GM23248 (cell line): ENCODE measurements at regions not wholly inside any gene's neighbourhood (a gene's known extent, or its start where the extent isn't known, plus 50 kb on each side); places are given as distances from the start of the nearest gene placed in this dataset.

Experiments
- DNase-seq: peaks from one replicate; pipeline ENCODE4 v3.0.0-alpha.2; 2015
- H2AFZ ChIP-seq: fragments of 200-600 bp; sonication (generic); 2 replicates; pipeline ENCODE4 v1.6.1; 2016; ENCODE audit warnings: antibody characterized with exemption
- H3F3A ChIP-seq: fragments of 200-600 bp; sonication (generic); 2 replicates; pipeline ENCODE4 v1.6.1; 2016; ENCODE audit warnings: mild to moderate bottlenecking, antibody characterized with exemption, mixed run types; ENCODE audit not compliant: insufficient read depth
- H3K27ac ChIP-seq: fragments of 200-600 bp; sonication (generic); 2 replicates; pipeline ENCODE4 v1.5.1; 2016; ENCODE audit warnings: mild to moderate bottlenecking
- H3K27me3 ChIP-seq: fragments of 200-600 bp; sonication (generic); replicated peaks from 2 replicates; pipeline ENCODE4 v1.6.1; 2016; ENCODE audit warnings: mild to moderate bottlenecking; ENCODE audit not compliant: insufficient read depth
- H3K36me3 ChIP-seq: fragments of 200-600 bp; sonication (generic); 2 replicates; pipeline ENCODE4 v1.6.1; 2016; ENCODE audit warnings: low read depth, mild to moderate bottlenecking
- H3K4me1 ChIP-seq: fragments of 200-600 bp; sonication (generic); 2 replicates; pipeline ENCODE4 v1.6.1; 2016; ENCODE audit warnings: mild to moderate bottlenecking; ENCODE audit not compliant: insufficient read depth
- H3K4me2 ChIP-seq: fragments of 200-600 bp; sonication (generic); one replicate; pipeline ENCODE4 v1.6.1; 2016; ENCODE audit warnings: mild to moderate bottlenecking; ENCODE audit not compliant: unreplicated experiment
- H3K4me3 ChIP-seq: fragments of 200-600 bp; sonication (generic); 2 replicates; pipeline ENCODE4 v1.5.1; 2016; ENCODE audit warnings: mild to moderate bottlenecking
- H3K79me2 ChIP-seq: fragments of 200-600 bp; sonication (generic); 2 replicates; pipeline ENCODE4 v1.6.1; 2016; ENCODE audit warnings: mild to moderate bottlenecking; ENCODE audit not compliant: insufficient read depth
- H3K9ac ChIP-seq: fragments of 200-600 bp; sonication (generic); 2 replicates; pipeline ENCODE4 v1.6.1; 2016; ENCODE audit warnings: mild to moderate bottlenecking
- H3K9me2 ChIP-seq: fragments of 200-600 bp; sonication (generic); 2 replicates; pipeline ENCODE4 v1.6.1; 2016; ENCODE audit warnings: mixed run types, mild to moderate bottlenecking, moderate library complexity; ENCODE audit not compliant: insufficient read depth
- H3K9me3 ChIP-seq: fragments of 200-600 bp; sonication (generic); one replicate; pipeline ENCODE4 v1.6.1; 2017; ENCODE audit warnings: low read depth
- H4K20me1 ChIP-seq: fragments of 200-600 bp; sonication (generic); 2 replicates; pipeline ENCODE4 v1.6.0; 2016; ENCODE audit not compliant: insufficient read depth
- EZH2 ChIP-seq: fragments of 200-600 bp; sonication (generic); IDR thresholded peaks from 2 replicates; pipeline ENCODE4 v1.6.1; 2018; ENCODE audit warnings: antibody characterized with exemption, mild to moderate bottlenecking; ENCODE audit not compliant: insufficient read depth, poor library complexity, severe bottlenecking
- EZH2phosphoT487 ChIP-seq: fragments of 200-600 bp; sonication (generic); IDR thresholded peaks from 2 replicates; pipeline ENCODE4 v1.6.1; 2018; ENCODE audit warnings: antibody characterized with exemption, moderate library complexity, mild to moderate bottlenecking, low read depth; ENCODE audit not compliant: insufficient read depth
- WGBS, 2 experiments: methylation state at CpG; one replicate each; pipeline ENCODE4 v1.1.6; 2015 to 2017; ENCODE audit warnings: low lambda C conversion rate in 2 of 2, low coverage in 1 of 2; ENCODE audit errors: missing lambda C conversion rate in 2 of 2; 5-methylcytosine and 5-hydroxymethylcytosine counted together
- in situ Hi-C: fragments of 300-500 bp; cut with MboI; formaldehyde crosslinking; loops from 2 replicates; pipeline ENCODE4 v1.15.0; 2020

- in situ Hi-C loops = no loop called here
- H3K4me3 ChIP-seq = no peak overlapping the region
- DNase-seq = no peak
- TF ChIP-seq EZH2 = no peak
- TF ChIP-seq EZH2phosphoT487 = no peak
- H3K27ac ChIP-seq = no peak overlapping the region
- H2AFZ ChIP-seq = no peak overlapping the region
- no peaks in the 10 kb centered on the region for H3K79me2 ChIP-seq
- no peaks in the 10 kb centered on the region for H3K36me3 ChIP-seq
- H3K9me3 ChIP-seq = no peaks in the 10 kb centered on the region
- H3K9ac ChIP-seq = no peak overlapping the region
- peaks cover 26% of the 10 kb centered on the region for H3K4me1 ChIP-seq
- WGBS, 2 experiments = 78 to 85% methylated on average over 5 of the region's 5 CpGs
- H4K20me1 ChIP-seq = no peaks in the 10 kb centered on the region
- no peak overlapping the region for H3K4me2 ChIP-seq
- no peaks in the 10 kb centered on the region for H3K27me3 ChIP-seq
- peaks cover 34% of the 10 kb centered on the region for H3F3A ChIP-seq
- H3K9me2 ChIP-seq = no peaks in the 10 kb centered on the region
Measured at GRCh38 chr3:72341380-72341770, 506.9 kb downstream of the SHQ1 start.

GRCh38 chr3:72340476-72341379, 507.5 kb downstream of the SHQ1 start:
- DNase-seq = peak; percentile 39
- Histone ChIP-seq H3K27ac (no peak overlapping the region), H2AFZ (no peak overlapping the region), H4K20me1 (no peaks in the 10 kb centered on the region), H3K9me3 (no peaks in the 10 kb centered on the region), H3K4me1 (peaks cover 20% of the 10 kb centered on the region), H3F3A (peaks cover 28% of the 10 kb centered on the region), H3K4me3 (no peak overlapping the region), H3K9ac (no peak overlapping the region), H3K9me2 (no peaks in the 10 kb centered on the region), H3K79me2 (no peaks in the 10 kb centered on the region), H3K4me2 (no peak overlapping the region), H3K36me3 (no peaks in the 10 kb centered on the region), H3K27me3 (no peaks in the 10 kb centered on the region)
- no peak for TF ChIP-seq EZH2phosphoT487
- TF ChIP-seq EZH2 = no peak
- in situ Hi-C loops = no loop called here
- WGBS, 2 experiments = 88 to 90% methylated on average over 12 of the region's 12 CpGs

GRCh38 chr3:72340056-72340455, 508.2 kb downstream of the SHQ1 start:
- TF ChIP-seq EZH2 (no peak), EZH2phosphoT487 (no peak)
- peaks cover 22% of the 10 kb centered on the region for H3F3A ChIP-seq
- H3K4me3 ChIP-seq = no peak overlapping the region
- H4K20me1 ChIP-seq = no peaks in the 10 kb centered on the region
- no peak overlapping the region for H3K27ac ChIP-seq
- peaks cover 14% of the 10 kb centered on the region for H3K4me1 ChIP-seq
- no peaks in the 10 kb centered on the region for H3K27me3 ChIP-seq
- no peaks in the 10 kb centered on the region for H3K9me2 ChIP-seq
- H3K9me3 ChIP-seq = no peaks in the 10 kb centered on the region
- no peak overlapping the region for H3K9ac ChIP-seq
- DNase-seq = no peak
- no peak overlapping the region for H3K4me2 ChIP-seq
- no peaks in the 10 kb centered on the region for H3K36me3 ChIP-seq
- no peak overlapping the region for H2AFZ ChIP-seq
- WGBS, 2 experiments = 49 to 70% methylated on average over 7 to 9 of the region's 9 CpGs
- no peaks in the 10 kb centered on the region for H3K79me2 ChIP-seq
- in situ Hi-C loops = no loop called here

- no peaks in the 10 kb centered on the region for H3K9me2 ChIP-seq
- no peaks in the 10 kb centered on the region for H3K36me3 ChIP-seq
- H3K4me3 ChIP-seq = no peak overlapping the region
- no peak overlapping the region for H3K4me2 ChIP-seq
- H3K27ac ChIP-seq = peak overlapping the region; percentile 92
- no peaks in the 10 kb centered on the region for H3K79me2 ChIP-seq
- WGBS, 2 experiments = 68 to 70% methylated on average over 4 of the region's 4 CpGs
- H3F3A ChIP-seq = peaks cover 22% of the 10 kb centered on the region
- peaks cover 14% of the 10 kb centered on the region for H3K4me1 ChIP-seq
- TF ChIP-seq EZH2 (no peak), EZH2phosphoT487 (no peak)
- no peak for DNase-seq
- in situ Hi-C loops = no loop called here
- no peak overlapping the region for H2AFZ ChIP-seq
- peak overlapping the region; percentile 37; the same call in 1 of the 2 replicates for H3K9ac ChIP-seq
- no peaks in the 10 kb centered on the region for H3K27me3 ChIP-seq
- H4K20me1 ChIP-seq = no peaks in the 10 kb centered on the region
- no peaks in the 10 kb centered on the region for H3K9me3 ChIP-seq
Measured at GRCh38 chr3:72339670-72340030, 508.6 kb downstream of the SHQ1 start.
